ENCODE measurements at regions not wholly inside any gene's neighbourhood (a gene's known extent, or its start where the extent isn't known, plus 50 kb on each side); places are given as distances from the start of the nearest gene placed in this dataset.
"Not testable (repeated sequence)": the region's sequence is repeated elsewhere in the genome, so short reads cannot be mapped to it uniquely, and the experiment has no call there.

DNA sequence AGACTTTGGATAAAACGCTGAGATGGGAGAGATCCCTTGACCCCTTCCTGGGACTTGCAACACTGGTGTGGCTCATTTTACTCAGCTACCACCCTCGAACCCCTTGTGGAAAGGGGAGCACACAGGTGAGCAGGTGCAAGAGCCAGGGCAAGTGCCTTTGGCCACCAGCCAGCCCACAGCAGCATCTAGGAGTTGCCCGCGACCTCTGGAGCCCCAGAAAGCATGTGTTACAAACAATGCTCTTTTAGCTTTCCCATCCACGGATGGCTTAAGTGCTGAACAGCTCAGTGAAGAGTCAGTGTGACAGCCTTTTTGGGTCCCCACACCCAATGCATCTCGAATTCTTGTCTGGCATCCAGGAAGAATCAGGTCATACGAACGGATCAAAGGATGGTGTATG lies 197.8 kb downstream of the MEMO1 start:
- Histone ChIP-seq H3K27ac (ENCODE audit: low read depth, low read length) (no peak overlapping the region), H3K36me3 (ENCODE audit: control insufficient read depth, insufficient read depth, low read length) (no peaks in the 10 kb centered on the region), H3K4me3 (ENCODE audit: low read depth, low read length) (no peak overlapping the region), H3K9me3 (ENCODE audit: control insufficient read depth, insufficient read depth, low read length) (no peaks in the 10 kb centered on the region), H3K27me3 (ENCODE audit: control insufficient read depth, insufficient read depth, low read length) (no peaks in the 10 kb centered on the region), H3K4me1 (ENCODE audit: control insufficient read depth, insufficient read depth, low read length) (no peaks in the 10 kb centered on the region)
- WGBS (ENCODE audit: insufficient coverage), result 78% methylated on average over 7 of the region's 8 CpGs
- DNase-seq (ENCODE audit: low read depth in 4 of 6, low spot score in 6 of 6), result no peak

DNA sequence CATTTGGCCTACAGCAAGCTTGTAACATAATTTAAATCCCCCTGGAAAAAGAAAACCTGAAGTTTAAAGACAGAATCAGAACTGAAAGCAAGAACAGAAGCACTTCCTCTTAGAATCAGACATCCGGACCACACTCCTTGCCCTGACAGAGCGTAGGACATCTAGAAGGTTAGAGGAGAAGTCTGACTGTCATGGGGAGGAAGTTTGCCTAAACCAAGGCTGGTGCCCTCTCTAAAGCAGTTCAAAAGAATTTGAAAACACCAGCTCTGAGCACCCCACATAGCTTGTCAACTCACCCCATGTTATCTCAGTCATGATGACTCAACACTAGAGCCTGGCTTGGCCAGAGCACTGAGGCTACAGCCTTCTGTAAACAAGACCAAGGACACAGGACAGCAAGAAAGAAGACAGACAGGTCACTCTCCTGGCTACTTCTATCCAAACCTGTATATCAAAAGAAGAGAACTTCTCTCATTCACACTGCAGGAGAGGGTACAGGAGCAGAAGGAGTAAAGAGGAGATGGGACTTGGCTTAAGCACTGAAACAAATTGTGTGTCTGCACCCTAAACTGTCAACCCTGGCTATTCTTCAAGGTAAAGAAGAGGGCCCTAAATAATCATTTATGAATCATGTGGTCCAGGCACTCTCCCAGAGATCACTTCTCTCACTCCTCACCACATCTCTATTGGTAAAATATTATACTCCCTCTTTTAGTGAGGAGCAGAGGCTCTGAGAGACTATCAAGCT lies 198.6 kb downstream of the MEMO1 start:
- no peak overlapping the region for H3K27ac ChIP-seq (ENCODE audit: low read depth, low read length)
- whole genome bisulfite sequencing (ENCODE audit: insufficient coverage), result no CpG with 5 or more reads among the region's 2 CpGs
- no peaks in the 10 kb centered on the region for H3K36me3 ChIP-seq (ENCODE audit: control insufficient read depth, insufficient read depth, low read length)
- no peaks in the 10 kb centered on the region for H3K4me1 ChIP-seq (ENCODE audit: control insufficient read depth, insufficient read depth, low read length)
- no peak overlapping the region for H3K4me3 ChIP-seq (ENCODE audit: low read depth, low read length)
- no peaks in the 10 kb centered on the region for H3K27me3 ChIP-seq (ENCODE audit: control insufficient read depth, insufficient read depth, low read length)
- peak in 1 of 6 donors; percentile 1 for DNase-seq (ENCODE audit: low read depth in 4 of 6, low spot score in 6 of 6)
- no peaks in the 10 kb centered on the region for H3K9me3 ChIP-seq (ENCODE audit: control insufficient read depth, insufficient read depth, low read length)

DNA sequence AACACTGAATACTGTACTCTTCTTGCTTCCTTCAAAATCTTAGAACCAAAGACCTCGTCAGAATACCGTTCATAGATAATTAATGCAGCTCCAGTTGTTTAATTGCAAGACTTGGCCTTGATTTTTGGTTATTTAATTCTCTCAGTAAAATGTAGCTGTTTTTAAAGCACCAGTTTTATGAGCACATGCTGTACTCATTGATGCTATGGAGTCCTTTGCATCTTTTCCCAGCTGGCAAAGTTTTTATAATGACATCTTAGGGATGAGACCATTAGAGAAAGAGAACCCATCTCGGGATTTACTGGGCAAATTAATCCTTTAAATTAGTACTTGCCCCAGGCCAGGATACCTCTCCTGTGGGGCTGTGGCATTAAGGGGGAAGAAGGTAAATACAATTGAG lies 199.3 kb downstream of the MEMO1 start:
- Histone ChIP-seq H3K4me1 (ENCODE audit: control insufficient read depth, insufficient read depth, low read length) (no peaks in the 10 kb centered on the region), H3K4me3 (ENCODE audit: low read depth, low read length) (no peak overlapping the region), H3K9me3 (ENCODE audit: control insufficient read depth, insufficient read depth, low read length) (no peaks in the 10 kb centered on the region), H3K27me3 (ENCODE audit: control insufficient read depth, insufficient read depth, low read length) (no peaks in the 10 kb centered on the region), H3K27ac (ENCODE audit: low read depth, low read length) (no peak overlapping the region), H3K36me3 (ENCODE audit: control insufficient read depth, insufficient read depth, low read length) (no peaks in the 10 kb centered on the region)
- peak in 1 of 6 donors; percentile 47 for DNase-seq (ENCODE audit: low read depth in 4 of 6, low spot score in 6 of 6)
- no CpG with 5 or more reads among the region's 3 CpGs for WGBS (ENCODE audit: insufficient coverage)

DNA sequence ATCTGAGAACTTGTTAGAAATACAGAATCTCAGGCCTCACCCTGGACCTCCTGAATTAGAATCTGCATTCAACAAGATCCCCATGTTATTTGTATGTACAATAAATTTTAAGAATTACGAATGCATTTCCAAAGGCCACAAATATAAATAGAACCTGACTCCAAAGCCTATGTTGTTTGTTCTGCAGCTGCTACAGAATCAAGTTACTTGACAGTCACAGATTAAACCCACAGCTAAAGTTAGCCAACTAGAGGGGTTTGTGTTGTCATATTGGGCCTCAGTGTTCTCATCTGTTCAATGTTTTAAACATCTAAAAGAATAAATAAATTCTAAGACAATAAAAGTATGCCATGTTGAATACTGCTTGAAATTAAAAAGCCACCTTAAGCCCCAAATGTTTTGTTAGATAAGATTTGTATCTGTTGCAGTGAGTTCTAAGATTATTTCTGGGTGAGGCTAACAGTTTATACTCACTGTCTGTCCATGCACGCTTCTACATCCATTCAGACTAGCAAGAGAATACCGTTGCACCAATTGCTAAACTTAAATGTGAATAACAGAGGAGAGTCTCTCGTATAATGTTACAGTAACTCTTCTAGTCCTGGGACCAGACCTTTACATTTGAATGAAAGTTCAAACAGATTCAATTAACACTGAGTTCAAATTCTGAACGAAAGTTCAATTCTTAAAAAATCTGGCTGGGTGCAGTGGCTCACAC lies 200.4 kb downstream of the MEMO1 start:
- H3K4me1 ChIP-seq (ENCODE audit: control insufficient read depth, insufficient read depth, low read length), result no peaks in the 10 kb centered on the region
- H3K27ac ChIP-seq (ENCODE audit: low read depth, low read length), result no peak overlapping the region
- no peaks in the 10 kb centered on the region for H3K27me3 ChIP-seq (ENCODE audit: control insufficient read depth, insufficient read depth, low read length)
- H3K4me3 ChIP-seq (ENCODE audit: low read depth, low read length), result no peak overlapping the region
- WGBS (ENCODE audit: insufficient coverage), result 71% methylated on average over 2 of the region's 5 CpGs
- no peaks in the 10 kb centered on the region for H3K36me3 ChIP-seq (ENCODE audit: control insufficient read depth, insufficient read depth, low read length)
- no peak for DNase-seq (ENCODE audit: low read depth in 4 of 6, low spot score in 6 of 6)
- no peaks in the 10 kb centered on the region for H3K9me3 ChIP-seq (ENCODE audit: control insufficient read depth, insufficient read depth, low read length)

DNA sequence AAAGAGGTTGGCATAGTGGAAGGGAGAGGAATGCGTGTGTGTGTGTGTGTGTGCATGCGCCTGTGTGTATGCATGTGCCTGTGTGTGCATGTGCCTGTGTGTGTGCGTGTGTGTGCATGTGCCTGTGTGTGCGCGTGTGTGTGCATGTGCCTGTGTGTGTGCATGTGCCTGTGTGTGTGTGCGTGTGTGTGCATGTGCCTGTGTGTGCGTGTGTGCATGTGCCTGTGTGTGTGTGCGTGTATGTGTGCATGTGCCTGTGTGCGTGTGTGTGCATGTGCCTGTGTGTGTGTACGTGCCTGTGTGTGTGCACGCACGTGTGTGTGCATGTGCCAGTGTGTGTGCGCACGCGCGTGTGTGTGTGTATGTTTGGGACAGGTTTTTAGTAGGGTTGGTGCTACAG lies 205.1 kb downstream of the MEMO1 start:
- Histone ChIP-seq H3K4me1 (ENCODE audit: control insufficient read depth, insufficient read depth, low read length) (no peaks in the 10 kb centered on the region), H3K27me3 (ENCODE audit: control insufficient read depth, insufficient read depth, low read length) (no peaks in the 10 kb centered on the region), H3K4me3 (ENCODE audit: low read depth, low read length) (no peak overlapping the region), H3K27ac (ENCODE audit: low read depth, low read length) (no peak overlapping the region), H3K36me3 (ENCODE audit: control insufficient read depth, insufficient read depth, low read length) (no peaks in the 10 kb centered on the region), H3K9me3 (ENCODE audit: control insufficient read depth, insufficient read depth, low read length) (peaks cover 2% of the 10 kb centered on the region)
- no peak for DNase-seq (ENCODE audit: low read depth in 4 of 6, low spot score in 6 of 6)
- WGBS (ENCODE audit: insufficient coverage), result 91% methylated on average over 16 of the region's 16 CpGs

DNA sequence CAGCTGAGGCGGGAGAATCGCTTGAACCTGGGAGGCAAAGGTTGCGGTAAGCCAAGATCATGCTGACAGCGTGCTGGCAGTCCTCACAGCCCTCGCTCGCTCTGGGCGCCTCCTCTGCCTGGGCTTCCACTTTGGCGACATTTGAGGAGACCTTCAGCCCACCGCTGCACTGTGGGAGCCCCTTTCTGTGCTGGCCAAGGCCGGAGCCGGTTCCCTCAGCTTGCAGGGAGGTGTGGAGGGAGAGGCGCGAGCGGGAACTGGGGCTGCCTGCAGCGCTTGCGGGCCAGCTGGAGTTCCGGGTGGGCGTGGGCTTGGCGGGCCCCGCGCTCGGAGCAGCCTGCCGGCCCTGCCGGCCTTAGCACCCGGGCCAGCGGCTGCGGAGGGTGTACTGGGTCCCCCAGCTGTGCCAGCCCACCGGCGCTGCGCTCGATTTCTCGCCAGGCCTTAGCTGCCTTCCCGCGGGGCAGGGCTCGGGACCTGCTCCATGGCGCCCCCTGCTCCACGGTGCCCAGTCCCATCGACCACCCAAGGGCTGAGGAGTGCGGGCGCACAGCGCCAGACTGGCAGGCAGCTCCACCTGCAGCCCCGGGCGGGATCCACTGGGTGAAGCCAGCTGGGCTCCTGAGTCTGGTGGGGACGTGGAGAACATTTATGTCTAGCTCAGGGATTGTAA lies 207.2 kb downstream of the MEMO1 start:
- H3K27me3 ChIP-seq (ENCODE audit: control insufficient read depth, insufficient read depth, low read length); DNase-seq (ENCODE audit: low read depth in 4 of 6, low spot score in 6 of 6); H3K4me3 ChIP-seq (ENCODE audit: low read depth, low read length); H3K4me1 ChIP-seq (ENCODE audit: control insufficient read depth, insufficient read depth, low read length); H3K36me3 ChIP-seq (ENCODE audit: control insufficient read depth, insufficient read depth, low read length); H3K27ac ChIP-seq (ENCODE audit: low read depth, low read length); H3K9me3 ChIP-seq (ENCODE audit: control insufficient read depth, insufficient read depth, low read length): not testable (repeated sequence)
- 63% methylated on average over 41 of the region's 44 CpGs for WGBS (ENCODE audit: insufficient coverage)

DNA sequence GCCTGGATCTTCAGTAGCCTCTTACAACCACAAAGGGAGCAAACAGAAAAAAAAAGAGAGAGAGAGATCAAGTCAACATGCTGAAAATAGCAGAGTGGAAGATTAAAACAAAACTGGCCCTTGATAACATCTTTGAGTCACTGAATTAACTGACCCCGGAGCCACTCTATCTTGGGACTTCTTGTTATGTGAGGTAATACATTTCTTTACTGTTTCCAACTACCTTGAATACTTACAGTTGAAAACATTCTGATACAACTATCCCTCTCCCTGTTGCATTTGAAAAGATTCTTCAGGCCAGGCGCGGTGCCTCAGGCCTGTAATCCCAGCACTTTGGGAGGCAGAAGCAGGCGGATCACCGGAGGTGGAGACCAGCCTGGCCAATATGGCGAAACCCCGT lies 208.1 kb downstream of the MEMO1 start:
- Histone ChIP-seq H3K4me3 (ENCODE audit: low read depth, low read length) (no peak overlapping the region), H3K9me3 (ENCODE audit: control insufficient read depth, insufficient read depth, low read length) (peaks cover 2% of the 10 kb centered on the region), H3K27me3 (ENCODE audit: control insufficient read depth, insufficient read depth, low read length) (no peaks in the 10 kb centered on the region), H3K36me3 (ENCODE audit: control insufficient read depth, insufficient read depth, low read length) (no peaks in the 10 kb centered on the region), H3K4me1 (ENCODE audit: control insufficient read depth, insufficient read depth, low read length) (no peaks in the 10 kb centered on the region), H3K27ac (ENCODE audit: low read depth, low read length) (no peak overlapping the region)
- DNase-seq (ENCODE audit: low read depth in 4 of 6, low spot score in 6 of 6), result no peak
- no CpG with 5 or more reads among the region's 7 CpGs for WGBS (ENCODE audit: insufficient coverage)

DNA sequence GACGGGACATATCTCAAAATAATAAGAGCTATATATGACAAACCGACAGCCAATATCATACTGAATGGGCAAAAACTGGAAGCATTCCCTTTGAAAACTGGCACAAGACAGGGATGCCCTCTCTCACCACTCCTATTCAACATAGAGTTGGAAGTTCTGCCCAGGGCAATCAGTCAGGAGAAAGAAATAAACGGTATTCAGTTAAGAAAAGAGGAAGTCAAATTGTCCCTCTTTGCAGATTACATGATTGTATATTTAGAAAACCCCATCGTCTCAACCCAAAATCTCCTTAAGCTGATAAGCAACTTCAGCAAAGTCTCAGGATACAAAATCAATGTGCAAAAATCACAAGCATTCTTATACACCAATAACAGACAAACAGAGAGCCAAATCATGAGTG lies 211.5 kb downstream of the MEMO1 start:
- H3K27me3 ChIP-seq (ENCODE audit: control insufficient read depth, insufficient read depth, low read length); H3K4me3 ChIP-seq (ENCODE audit: low read depth, low read length); H3K4me1 ChIP-seq (ENCODE audit: control insufficient read depth, insufficient read depth, low read length); H3K9me3 ChIP-seq (ENCODE audit: control insufficient read depth, insufficient read depth, low read length); DNase-seq (ENCODE audit: low read depth in 4 of 6, low spot score in 6 of 6); H3K36me3 ChIP-seq (ENCODE audit: control insufficient read depth, insufficient read depth, low read length); H3K27ac ChIP-seq (ENCODE audit: low read depth, low read length): not testable (repeated sequence)
- no CpG with 5 or more reads among the region's 4 CpGs for WGBS (ENCODE audit: insufficient coverage)

DNA sequence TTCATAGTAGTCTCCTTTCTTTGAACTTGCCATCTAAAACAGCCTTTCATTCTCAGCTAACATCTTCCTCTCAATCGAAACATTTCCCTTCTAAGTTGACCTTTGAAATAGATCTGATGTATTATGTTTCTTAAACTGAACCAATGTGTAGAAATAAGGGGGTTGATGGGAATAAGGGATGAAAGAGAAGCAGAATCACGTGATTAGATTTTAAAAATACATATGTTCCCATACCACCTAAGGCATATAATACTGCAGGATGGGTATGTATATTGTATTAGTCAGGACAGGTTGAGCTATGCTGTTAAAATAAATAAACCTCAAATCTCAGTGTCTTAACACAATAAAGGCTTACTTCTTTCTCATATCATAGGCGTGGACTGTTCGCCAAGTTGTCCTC lies 207.5 kb upstream of the SRD5A2 start:
- H3K27me3 ChIP-seq (ENCODE audit: control insufficient read depth, insufficient read depth, low read length), result no peaks in the 10 kb centered on the region
- WGBS (ENCODE audit: insufficient coverage), result no CpG with 5 or more reads among the region's 4 CpGs
- no peaks in the 10 kb centered on the region for H3K4me1 ChIP-seq (ENCODE audit: control insufficient read depth, insufficient read depth, low read length)
- no peak for DNase-seq (ENCODE audit: low read depth in 4 of 6, low spot score in 6 of 6)
- H3K27ac ChIP-seq (ENCODE audit: low read depth, low read length), result no peak overlapping the region
- H3K36me3 ChIP-seq (ENCODE audit: control insufficient read depth, insufficient read depth, low read length), result no peaks in the 10 kb centered on the region
- H3K4me3 ChIP-seq (ENCODE audit: low read depth, low read length), result no peak overlapping the region
- no peaks in the 10 kb centered on the region for H3K9me3 ChIP-seq (ENCODE audit: control insufficient read depth, insufficient read depth, low read length)
